Activated T-cell treated with anti-CD3 and anti-CD28 coated beads, Interleukin-2, amount 50 U/mL, for 24 hours (primary cell): ENCODE measurements at regions not wholly inside any gene's neighbourhood (a gene's known extent, or its start where the extent isn't known, plus 50 kb on each side); places are given as distances from the start of the nearest gene placed in this dataset.

Source experiments
- DNase-seq: peaks from one replicate; pipeline ENCODE4 v3.0.0-alpha.2; 2020
- H3K27ac Mint-ChIP-seq: 2 replicates; pipeline ENCODE4 v1.8.0; 2020; ENCODE audit warnings: mild to moderate bottlenecking, mixed read lengths
- H3K27me3 Mint-ChIP-seq: 2 replicates; pipeline ENCODE4 v1.8.0; 2020; ENCODE audit warnings: mixed read lengths
- H3K36me3 Mint-ChIP-seq: 2 replicates; pipeline ENCODE4 v1.8.0; 2020; ENCODE audit warnings: low read depth, mixed read lengths
- H3K4me1 Mint-ChIP-seq: 2 replicates; pipeline ENCODE4 v1.8.0; 2020; ENCODE audit warnings: low read depth, mixed read lengths
- H3K4me3 Mint-ChIP-seq: 2 replicates; pipeline ENCODE4 v1.8.0; 2020; ENCODE audit warnings: mild to moderate bottlenecking, moderate library complexity, mixed read lengths
- H3K9me3 Mint-ChIP-seq: 2 replicates; pipeline ENCODE4 v1.8.0; 2020; ENCODE audit warnings: mixed read lengths

DNA sequence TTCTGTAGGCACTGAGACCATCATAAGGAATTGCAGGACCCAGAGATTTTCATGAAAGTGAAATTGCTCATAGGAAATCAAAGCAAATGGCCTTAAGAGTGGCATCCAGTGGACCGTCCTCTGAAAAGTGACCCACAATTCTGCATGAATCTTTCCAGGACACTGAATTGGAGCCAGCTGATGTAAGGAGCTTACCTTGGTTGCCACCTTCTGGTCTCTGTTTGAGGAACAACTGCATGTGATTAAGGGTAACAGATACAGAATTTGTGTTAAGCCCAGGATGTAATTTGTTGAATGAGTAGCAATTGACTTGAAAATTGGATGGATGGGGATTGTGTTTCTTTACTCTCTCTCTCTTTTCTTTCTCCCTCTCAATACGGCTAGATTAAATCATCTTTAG, 49.9 kb upstream of the GAS1 start:
- H3K4me3 Mint-ChIP-seq: no peak overlapping the region
- no peak overlapping the region for H3K27ac Mint-ChIP-seq
- H3K9me3 Mint-ChIP-seq: no peaks in the 10 kb centered on the region
- no peaks in the 10 kb centered on the region for H3K36me3 Mint-ChIP-seq
- H3K4me1 Mint-ChIP-seq: no peaks in the 10 kb centered on the region
- DNase-seq: no peak
- H3K27me3 Mint-ChIP-seq: peaks cover 25% of the 10 kb centered on the region

DNA sequence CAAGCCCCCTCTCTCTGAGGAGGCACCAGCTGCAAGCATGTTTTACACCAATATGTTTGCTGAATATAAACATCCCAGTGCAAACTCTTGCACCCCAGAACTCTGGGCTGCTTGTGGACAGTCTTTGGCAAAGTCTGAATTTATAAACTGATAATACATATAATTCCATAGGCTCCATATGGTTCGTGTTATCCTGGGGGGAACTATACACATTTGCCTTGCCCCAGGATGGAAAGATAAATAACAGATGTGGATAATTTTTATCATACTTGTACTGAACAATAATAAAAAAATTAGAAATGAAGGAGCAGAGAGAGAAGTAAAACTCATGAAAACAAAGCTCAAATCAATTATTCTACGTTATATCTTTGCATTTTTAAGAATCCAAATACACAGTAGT, 50.6 kb upstream of the GAS1 start:
- no peaks in the 10 kb centered on the region for H3K9me3 Mint-ChIP-seq
- H3K36me3 Mint-ChIP-seq: no peaks in the 10 kb centered on the region
- no peak overlapping the region for H3K4me3 Mint-ChIP-seq
- H3K27me3 Mint-ChIP-seq: peaks cover 26% of the 10 kb centered on the region
- no peaks in the 10 kb centered on the region for H3K4me1 Mint-ChIP-seq
- no peak for DNase-seq
- no peak overlapping the region for H3K27ac Mint-ChIP-seq

DNA sequence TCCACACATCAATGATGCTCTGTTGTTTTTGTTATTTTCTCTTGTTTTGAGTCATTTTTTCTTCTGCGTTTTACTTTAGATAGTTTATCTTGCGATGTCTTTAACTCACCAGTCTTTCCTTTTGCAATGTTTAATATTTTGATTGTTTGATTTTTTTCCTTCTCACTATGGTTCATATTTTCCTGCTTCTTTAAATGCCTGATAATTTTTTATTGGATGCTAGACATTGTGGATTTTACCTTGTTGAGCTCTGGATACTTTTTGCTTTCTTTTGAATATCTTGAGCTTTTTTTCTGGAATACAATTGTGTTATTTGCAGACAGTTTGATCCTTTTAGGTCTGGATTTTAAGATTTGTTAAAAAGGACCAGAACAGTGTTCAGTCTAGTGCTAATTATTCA, 55.2 kb upstream of the GAS1 start:
- Mint-ChIP-seq H3K36me3 (no peaks in the 10 kb centered on the region), H3K27me3 (peaks cover 35% of the 10 kb centered on the region), H3K4me1 (no peaks in the 10 kb centered on the region), H3K9me3 (no peaks in the 10 kb centered on the region), H3K4me3 (no peak overlapping the region), H3K27ac (no peak overlapping the region)
- DNase-seq: no peak

DNA sequence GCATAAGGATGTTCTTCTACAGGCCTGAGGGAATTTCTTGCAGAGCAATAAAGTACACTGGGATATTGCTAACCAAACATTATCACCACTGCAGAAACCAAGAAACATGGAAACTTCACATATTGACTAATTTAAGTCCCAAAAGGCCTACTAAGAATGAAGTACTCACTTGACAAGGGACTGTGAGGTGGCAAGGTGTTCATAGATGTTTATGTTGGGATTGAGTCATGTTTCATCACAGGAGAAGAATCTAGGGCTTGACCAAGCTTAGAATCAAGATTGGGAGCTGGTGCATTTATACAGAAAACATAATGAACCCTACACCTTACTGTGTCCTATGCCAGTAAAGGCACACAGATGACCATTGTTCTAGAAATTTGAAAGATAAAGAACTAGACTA, 56.7 kb upstream of the GAS1 start:
- Mint-ChIP-seq H3K9me3 (no peaks in the 10 kb centered on the region), H3K36me3 (no peaks in the 10 kb centered on the region), H3K4me1 (no peaks in the 10 kb centered on the region), H3K27me3 (peaks cover 35% of the 10 kb centered on the region), H3K4me3 (no peak overlapping the region), H3K27ac (no peak overlapping the region)
- DNase-seq: no peak

DNA sequence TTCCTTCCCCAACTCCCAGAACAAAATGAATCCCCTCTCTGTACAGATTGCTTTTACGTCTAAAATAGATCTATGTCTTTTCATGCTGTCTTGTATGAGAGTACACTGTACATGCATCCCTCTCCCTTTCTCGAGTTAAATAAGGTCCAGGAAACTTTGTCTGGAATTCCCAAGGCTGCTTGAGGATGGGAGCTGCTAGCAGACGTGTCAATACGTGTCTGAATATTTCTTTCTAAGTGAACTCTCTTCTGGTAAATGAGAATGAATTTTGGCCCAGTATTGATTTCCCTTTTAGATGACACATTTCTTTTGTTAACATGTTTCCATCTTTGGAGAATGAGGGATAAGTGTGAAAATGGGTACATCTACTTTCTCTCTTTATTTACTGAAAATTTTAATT, 59.6 kb upstream of the GAS1 start:
- Mint-ChIP-seq H3K36me3 (no peaks in the 10 kb centered on the region), H3K9me3 (no peaks in the 10 kb centered on the region), H3K27ac (no peak overlapping the region), H3K27me3 (peaks cover 43% of the 10 kb centered on the region), H3K4me3 (no peak overlapping the region), H3K4me1 (no peaks in the 10 kb centered on the region)
- DNase-seq: no peak

DNA sequence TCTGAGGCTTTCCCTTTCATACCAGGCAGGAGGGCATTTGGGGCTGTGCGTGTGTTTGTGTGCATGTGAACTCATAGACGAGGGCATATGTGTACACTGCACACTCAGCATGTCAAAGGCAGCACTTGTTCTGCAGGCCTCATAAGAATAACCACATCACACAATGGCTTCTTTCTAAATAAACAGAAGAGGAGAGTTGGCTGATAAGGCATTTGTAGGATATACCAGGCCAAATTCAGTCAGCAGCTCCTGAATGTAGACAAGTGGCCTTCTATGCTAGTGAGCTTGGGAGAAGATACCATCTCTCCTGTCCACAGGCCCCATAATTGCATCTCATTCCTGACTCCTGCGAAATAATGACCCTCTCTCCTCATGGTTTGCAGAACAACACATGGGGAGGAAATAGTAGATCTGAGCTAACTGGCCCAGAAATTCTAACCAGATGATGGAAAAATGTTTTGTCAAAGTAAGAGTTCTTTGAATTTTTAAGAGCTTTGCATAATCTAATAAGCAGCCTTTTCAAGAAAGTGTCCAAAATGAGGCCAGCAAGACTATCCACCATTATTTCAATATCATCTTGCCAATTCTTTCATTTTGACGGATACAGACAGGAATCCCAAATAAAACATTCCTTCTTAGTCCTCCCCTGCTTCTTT, 60.5 kb upstream of the GAS1 start:
- Mint-ChIP-seq H3K36me3 (no peaks in the 10 kb centered on the region), H3K27me3 (peaks cover 39% of the 10 kb centered on the region), H3K4me3 (no peak overlapping the region), H3K4me1 (no peaks in the 10 kb centered on the region), H3K9me3 (no peaks in the 10 kb centered on the region), H3K27ac (no peak overlapping the region)
- DNase-seq: no peak

DNA sequence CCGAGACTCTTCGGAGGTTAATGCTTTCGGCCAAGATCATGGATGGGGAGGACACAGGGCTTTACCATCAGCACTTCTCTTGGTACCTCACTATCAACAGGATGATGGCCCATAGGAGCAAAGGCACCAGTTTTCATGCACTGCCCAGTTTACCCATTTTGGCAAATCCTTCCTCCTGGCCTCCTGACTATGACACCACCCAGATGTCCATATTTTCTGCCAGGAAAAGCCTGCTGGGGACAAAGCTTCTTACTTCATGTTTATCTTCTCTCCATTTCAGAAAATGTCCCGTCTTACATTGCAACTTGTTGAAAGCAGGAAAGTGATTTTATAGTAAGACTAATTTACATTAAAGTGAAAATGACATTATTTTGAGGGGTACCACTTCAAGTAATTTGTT, 61.4 kb upstream of the GAS1 start:
- Mint-ChIP-seq H3K27ac (no peak overlapping the region), H3K27me3 (peaks cover 31% of the 10 kb centered on the region), H3K9me3 (no peaks in the 10 kb centered on the region), H3K4me1 (no peaks in the 10 kb centered on the region), H3K4me3 (no peak overlapping the region), H3K36me3 (no peaks in the 10 kb centered on the region)
- DNase-seq: no peak

DNA sequence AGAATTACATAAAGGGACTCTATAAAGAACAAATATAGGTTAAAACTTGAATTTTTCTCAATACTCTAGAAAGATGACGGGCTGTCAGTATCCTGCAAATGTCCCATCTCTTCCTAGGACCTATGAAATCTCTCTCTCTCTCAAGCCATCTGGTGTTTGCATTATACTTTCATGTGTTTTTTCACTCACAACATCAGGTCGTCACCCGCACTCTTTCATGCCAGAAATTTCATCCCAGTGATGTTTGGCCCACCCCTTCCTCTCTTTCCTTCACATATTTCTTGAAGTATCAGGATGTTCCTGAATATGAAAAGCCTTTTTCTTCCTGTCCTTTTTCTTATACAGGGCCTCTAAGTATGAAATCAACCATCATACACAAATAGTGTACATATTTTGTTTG, 63.3 kb upstream of the GAS1 start:
- Mint-ChIP-seq H3K36me3 (no peaks in the 10 kb centered on the region), H3K4me1 (no peaks in the 10 kb centered on the region), H3K27ac (no peak overlapping the region), H3K4me3 (no peak overlapping the region), H3K9me3 (no peaks in the 10 kb centered on the region), H3K27me3 (peaks cover 16% of the 10 kb centered on the region)
- no peak for DNase-seq

DNA sequence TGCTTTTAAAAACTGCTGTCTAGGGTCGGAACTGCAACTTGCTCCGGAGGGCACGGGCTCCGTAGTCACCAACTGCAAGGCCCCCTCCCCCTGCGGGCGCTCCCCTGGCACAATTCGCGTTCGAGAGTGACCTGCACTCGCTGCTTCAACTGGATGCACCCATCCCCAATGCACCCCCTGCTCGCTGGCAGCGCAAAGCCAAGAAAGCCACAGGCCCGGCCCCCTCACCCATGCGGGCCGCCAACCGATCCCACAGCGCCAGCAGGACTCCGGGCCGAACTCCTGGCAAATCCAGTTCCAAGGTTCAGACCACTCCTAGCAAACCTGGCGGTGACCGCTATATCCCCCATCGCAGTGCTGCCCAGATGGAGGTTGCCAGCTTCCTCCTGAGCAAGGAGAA, 64.2 kb upstream of the GAS1 start:
- no peaks in the 10 kb centered on the region for H3K9me3 Mint-ChIP-seq
- no peak overlapping the region for H3K4me3 Mint-ChIP-seq
- no peaks in the 10 kb centered on the region for H3K36me3 Mint-ChIP-seq
- H3K27me3 Mint-ChIP-seq: peaks cover 16% of the 10 kb centered on the region
- no peak overlapping the region for H3K27ac Mint-ChIP-seq
- DNase-seq: no peak
- no peaks in the 10 kb centered on the region for H3K4me1 Mint-ChIP-seq

DNA sequence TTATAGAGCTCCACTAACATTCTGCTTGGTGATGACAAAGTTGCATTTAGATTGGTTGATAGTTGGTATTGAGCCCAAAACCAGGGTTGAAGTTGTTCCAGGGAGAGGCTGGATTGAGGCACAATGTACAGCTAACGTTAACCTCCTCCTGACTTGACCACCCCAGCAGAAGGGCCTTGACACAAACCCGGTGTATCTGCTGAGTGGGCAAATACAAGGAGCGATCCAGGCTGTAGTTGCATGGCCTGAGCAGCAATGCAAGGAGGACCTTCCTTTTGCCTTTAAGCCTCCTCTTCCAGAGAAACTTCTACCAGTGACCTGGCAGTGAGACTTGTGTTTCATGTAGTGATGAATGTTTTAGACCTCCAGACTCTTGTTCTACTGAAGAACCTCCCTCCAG, 66.2 kb upstream of the GAS1 start:
- Mint-ChIP-seq H3K36me3 (no peaks in the 10 kb centered on the region), H3K27me3 (peaks cover 14% of the 10 kb centered on the region), H3K27ac (no peak overlapping the region), H3K9me3 (no peaks in the 10 kb centered on the region), H3K4me3 (no peak overlapping the region), H3K4me1 (no peaks in the 10 kb centered on the region)
- DNase-seq: no peak

DNA sequence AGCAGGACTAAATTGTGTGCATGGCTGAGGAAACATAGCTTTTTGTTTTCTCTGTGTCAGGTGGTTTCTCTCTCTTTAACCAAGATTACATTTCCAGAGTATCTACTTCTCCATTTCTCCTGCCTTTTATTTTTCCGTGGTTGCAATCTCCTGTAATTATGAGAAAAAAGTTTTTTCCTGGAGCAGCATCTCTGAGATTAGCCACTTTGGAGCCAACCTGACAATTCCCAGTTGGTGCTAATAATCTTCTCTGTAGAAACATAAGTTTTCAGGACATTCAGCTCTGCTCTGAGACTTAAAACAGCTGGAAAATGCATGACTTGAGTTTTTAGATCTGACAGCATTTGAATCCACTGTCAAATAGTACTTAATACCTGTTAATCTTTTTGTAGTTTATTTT, 67.1 kb upstream of the GAS1 start:
- no peak for DNase-seq
- H3K9me3 Mint-ChIP-seq: no peaks in the 10 kb centered on the region
- H3K27me3 Mint-ChIP-seq: peaks cover 15% of the 10 kb centered on the region
- no peak overlapping the region for H3K4me3 Mint-ChIP-seq
- H3K4me1 Mint-ChIP-seq: no peaks in the 10 kb centered on the region
- no peak overlapping the region for H3K27ac Mint-ChIP-seq
- H3K36me3 Mint-ChIP-seq: no peaks in the 10 kb centered on the region

DNA sequence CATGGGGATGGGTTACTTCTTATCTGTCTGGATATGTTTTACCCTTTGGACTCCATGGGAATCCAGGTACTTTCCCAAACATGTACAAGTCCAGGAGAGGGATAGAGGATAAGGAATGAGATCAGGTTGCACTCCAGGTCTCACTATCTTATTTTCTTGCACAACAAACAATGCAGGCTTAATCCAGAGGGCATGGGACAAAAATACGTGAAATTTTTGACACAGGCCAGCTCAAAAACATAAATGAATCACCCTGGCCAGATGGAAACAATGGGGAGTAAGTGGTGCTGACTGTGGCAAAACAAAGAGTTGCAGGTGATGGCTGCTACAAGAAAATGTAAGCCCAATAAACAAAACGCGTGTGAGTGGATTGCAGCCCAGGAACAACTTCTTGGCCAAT, 69.4 kb upstream of the GAS1 start:
- no peaks in the 10 kb centered on the region for H3K4me1 Mint-ChIP-seq
- H3K27ac Mint-ChIP-seq: no peak overlapping the region
- no peak overlapping the region for H3K4me3 Mint-ChIP-seq
- peaks cover 24% of the 10 kb centered on the region for H3K27me3 Mint-ChIP-seq
- no peaks in the 10 kb centered on the region for H3K36me3 Mint-ChIP-seq
- H3K9me3 Mint-ChIP-seq: no peaks in the 10 kb centered on the region
- DNase-seq: no peak

DNA sequence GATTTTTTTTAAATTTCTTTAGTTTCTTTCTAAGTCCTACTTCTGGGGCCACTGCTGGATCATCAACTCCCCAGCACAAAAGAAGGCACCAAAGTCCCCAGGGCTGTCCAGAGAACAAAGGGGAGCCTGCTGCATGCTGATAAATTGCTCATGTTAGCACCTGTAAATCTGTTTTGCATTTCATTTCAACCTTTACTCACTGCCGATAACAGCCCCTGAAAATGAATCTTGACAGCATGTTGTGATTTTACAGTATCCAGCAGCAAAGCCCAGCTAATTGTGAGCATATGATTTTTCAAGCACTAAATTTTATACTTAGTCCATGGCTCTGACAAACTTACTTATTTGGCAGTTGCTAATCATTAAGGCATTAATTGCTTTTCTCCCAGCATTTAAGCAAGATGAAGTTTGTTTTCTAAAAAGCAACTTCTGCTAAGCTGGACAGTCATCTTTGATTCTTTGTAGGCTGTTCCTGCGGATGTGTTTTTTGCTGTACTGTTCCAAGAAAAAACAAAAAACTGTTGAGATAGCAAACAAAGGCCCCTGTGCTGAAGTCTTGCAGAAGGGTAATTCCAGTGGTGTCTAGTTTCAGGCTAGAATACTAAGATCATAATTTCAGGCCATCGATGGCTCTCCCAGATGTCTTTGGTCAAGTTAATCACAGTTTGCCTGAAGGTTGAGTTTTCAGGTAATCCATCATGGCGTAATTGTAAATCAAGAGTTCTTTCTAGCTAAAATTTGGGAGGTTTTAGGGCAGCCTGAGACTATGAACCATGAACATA, 73.1 kb upstream of the GAS1 start:
- no peak for DNase-seq

DNA sequence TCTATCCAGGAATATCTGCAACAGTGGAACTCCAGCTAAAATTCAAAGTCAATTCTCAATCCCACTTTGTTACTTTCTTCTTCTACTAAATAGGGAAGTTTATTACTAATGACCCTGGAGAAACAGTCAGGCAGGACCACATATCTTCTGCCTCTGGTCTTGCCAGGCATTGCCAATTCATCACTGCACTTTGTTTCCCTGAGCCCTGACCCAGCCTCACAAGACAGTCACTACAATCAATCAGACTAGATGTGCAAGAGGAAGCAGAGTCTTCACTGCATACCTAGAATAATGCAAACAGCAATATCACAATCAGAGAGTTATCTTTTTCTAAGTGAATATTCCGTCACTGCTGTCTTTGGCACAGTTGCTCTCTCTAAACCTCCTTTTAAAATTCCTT, 74.9 kb upstream of the GAS1 start:
- no peaks in the 10 kb centered on the region for H3K9me3 Mint-ChIP-seq
- DNase-seq: no peak
- H3K4me1 Mint-ChIP-seq: no peaks in the 10 kb centered on the region
- no peak overlapping the region for H3K27ac Mint-ChIP-seq
- H3K4me3 Mint-ChIP-seq: no peak overlapping the region
- peaks cover 61% of the 10 kb centered on the region for H3K27me3 Mint-ChIP-seq
- no peaks in the 10 kb centered on the region for H3K36me3 Mint-ChIP-seq

More for the DNA sequence above, 73.1 kb upstream of the GAS1 start:
- Mint-ChIP-seq H3K9me3 (no peaks in the 10 kb centered on the region), H3K36me3 (no peaks in the 10 kb centered on the region), H3K4me3 (no peak overlapping the region), H3K4me1 (no peaks in the 10 kb centered on the region), H3K27ac (no peak overlapping the region), H3K27me3 (peaks cover 50% of the 10 kb centered on the region)

DNA sequence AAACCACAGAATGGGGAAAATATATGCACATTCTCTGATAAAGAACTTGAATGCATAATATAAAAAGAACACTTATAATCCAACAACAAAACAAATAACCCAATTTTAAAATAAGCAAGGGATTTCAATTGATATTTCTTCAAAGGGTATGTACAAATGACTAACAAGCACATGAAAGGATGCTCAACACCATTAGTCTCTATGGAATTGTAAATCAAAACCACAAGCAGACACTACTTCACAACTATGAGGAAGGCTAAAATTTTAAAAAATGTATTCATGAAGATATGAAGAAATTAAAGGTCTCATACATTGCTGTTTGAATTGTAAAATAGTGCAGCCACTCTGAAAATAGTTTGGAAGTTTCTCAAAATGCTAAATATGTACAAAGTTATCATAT, 78.9 kb upstream of the GAS1 start:
- DNase-seq: no peak
- no peak overlapping the region for H3K27ac Mint-ChIP-seq
- H3K4me1 Mint-ChIP-seq: no peaks in the 10 kb centered on the region
- H3K36me3 Mint-ChIP-seq: no peaks in the 10 kb centered on the region
- peaks cover 44% of the 10 kb centered on the region for H3K27me3 Mint-ChIP-seq
- no peak overlapping the region for H3K4me3 Mint-ChIP-seq
- H3K9me3 Mint-ChIP-seq: no peaks in the 10 kb centered on the region
